GM23338 (cell line): ENCODE measurements at regions not wholly inside any gene's neighbourhood (a gene's known extent, or its start where the extent isn't known, plus 50 kb on each side); places are given as distances from the start of the nearest gene placed in this dataset.
"Not testable (repeated sequence)": the region's sequence is repeated elsewhere in the genome, so short reads cannot be mapped to it uniquely, and the experiment has no call there.

Experiments used
- CREB1 ChIP-seq: fragments of 250-450 bp; sonication (Bioruptor Pico); IDR thresholded peaks from 2 replicates; pipeline ENCODE4 v1.5.0; 2020; ENCODE audit warnings: low read depth, mild to moderate bottlenecking, moderate library complexity
- CTCF ChIP-seq, 2 experiments: fragments of 200-600 bp in 1 of 2; sonication (generic) in 1 of 2; conservative IDR thresholded peaks; 2 replicates each; pipeline versions ENCODE4 v1.5.1 to v1.6.1; 2016 to 2017; ENCODE audit warnings: antibody characterized with exemption in 2 of 2, low read depth in 2 of 2, mild to moderate bottlenecking in 2 of 2, moderate library complexity in 1 of 2
- EZH2 ChIP-seq: fragments of 200-600 bp; sonication (generic); IDR thresholded peaks from one replicate; pipeline ENCODE4 v1.8.0; 2017; ENCODE audit warnings: antibody characterized with exemption, mild to moderate bottlenecking, low read depth; ENCODE audit not compliant: unreplicated experiment
- EZH2phosphoT487 ChIP-seq: fragments of 200-600 bp; sonication (generic); IDR thresholded peaks from one replicate; pipeline ENCODE4 v1.8.1; 2018; ENCODE audit warnings: antibody characterized with exemption; ENCODE audit not compliant: unreplicated experiment
- POLR2AphosphoS5 ChIP-seq: IDR thresholded peaks from 2 replicates; pipeline ENCODE4 v1.6.1; 2016; ENCODE audit warnings: antibody characterized with exemption, low read depth
- REST ChIP-seq: IDR thresholded peaks from one replicate; pipeline ENCODE4 v1.6.1; 2018; ENCODE audit warnings: antibody characterized with exemption; ENCODE audit not compliant: unreplicated experiment
- STAT1 ChIP-seq: IDR thresholded peaks from one replicate; pipeline ENCODE4 v1.6.1; 2016; ENCODE audit warnings: antibody characterized with exemption; ENCODE audit not compliant: unreplicated experiment
- ZNF114 ChIP-seq: fragments of 250-450 bp; sonication (Bioruptor Pico); IDR thresholded peaks from 2 replicates; pipeline ENCODE4 v1.5.0; 2020; ENCODE audit warnings: mild to moderate bottlenecking, moderate library complexity
- ZNF331 ChIP-seq: fragments of 250-450 bp; sonication (Bioruptor Pico); IDR thresholded peaks from 2 replicates; pipeline ENCODE4 v1.5.0; 2020; ENCODE audit warnings: low read depth, mild to moderate bottlenecking, moderate library complexity

- TF ChIP-seq CTCF (conservative IDR thresholded peaks at IDR 0.05; ENCODE audit: low read depth in 2 of 2) (peak; percentile 29 to 33; a peak in 3 of 4 replicates), EZH2 (peak; percentile 59)
- TF ChIP-seq POLR2AphosphoS5; STAT1; REST; CREB1; EZH2phosphoT487; ZNF114 (CRISPR knock-in tag); ZNF331 (CRISPR knock-in tag): not testable (repeated sequence)
These were observed 117.3 kb downstream of the PPIAL4A start for GRCh38 chr1:121006826-121007225.
